CD4-positive, CD25-positive, alpha-beta regulatory T cell (primary cell): ENCODE measurements at regions not wholly inside any gene's neighbourhood (a gene's known extent, or its start where the extent isn't known, plus 50 kb on each side); places are given as distances from the start of the nearest gene placed in this dataset.
"Not testable (repeated sequence)": the region's sequence is repeated elsewhere in the genome, so short reads cannot be mapped to it uniquely, and the experiment has no call there.

Experiments used
- ATAC-seq, 2 donors: fragments of 150-1000 bp; cut with Tn5 transposase; one replicate each; pipeline ENCODE4 v1.10.0; 2021; ENCODE audit warnings: low read depth in 2 of 2, moderate number of reproducible peaks in 2 of 2, moderate library complexity in 1 of 2
- DNase-seq, 3 donors: peaks; one replicate each; pipeline versions ENCODE4 v3.0.0 to v3.0.0-alpha.2; 2012 to 2022; ENCODE audit warnings: mixed read lengths in 1 of 3
- H3K27ac ChIP-seq: one replicate; pipeline ENCODE4 v1.7.0; 2013; ENCODE audit warnings: mild to moderate bottlenecking, low read length; ENCODE audit not compliant: insufficient read depth, poor library complexity, severe bottlenecking
- H3K27me3 ChIP-seq: one replicate; pipeline ENCODE4 v1.7.0; 2013; ENCODE audit warnings: low read length; ENCODE audit not compliant: control insufficient read depth, insufficient read depth
- H3K36me3 ChIP-seq: one replicate; pipeline ENCODE4 v1.7.0; 2013; ENCODE audit warnings: mild to moderate bottlenecking, low read length, moderate library complexity; ENCODE audit not compliant: control insufficient read depth, insufficient read depth
- H3K4me1 ChIP-seq: 2 replicates; pipeline ENCODE4 v1.7.0; 2013; ENCODE audit warnings: mild to moderate bottlenecking, low read length; ENCODE audit not compliant: insufficient read depth, control insufficient read depth, poor library complexity, severe bottlenecking
- H3K4me3 ChIP-seq: one replicate; pipeline ENCODE4 v1.7.0; 2013; ENCODE audit warnings: low read depth, mild to moderate bottlenecking, low read length, moderate library complexity
- H3K9me3 ChIP-seq, 2 experiments: 1 replicate in 1 of 2; 2 replicates in 1 of 2; pipeline ENCODE4 v1.7.0; 2013; ENCODE audit warnings: low read length in 2 of 2, mild to moderate bottlenecking in 1 of 2, moderate library complexity in 1 of 2; ENCODE audit not compliant: control insufficient read depth in 2 of 2
- H3K27ac Mint-ChIP-seq, 3 donors: one replicate each; pipeline ENCODE4 v1.8.0; 2020 to 2022; ENCODE audit warnings: mild to moderate bottlenecking in 3 of 3, mixed read lengths in 3 of 3, moderate library complexity in 2 of 3
- H3K27me3 Mint-ChIP-seq: one replicate; pipeline ENCODE4 v1.8.0; 2022; ENCODE audit warnings: mild to moderate bottlenecking, mixed read lengths
- H3K36me3 Mint-ChIP-seq: one replicate; pipeline ENCODE4 v1.8.0; 2020; ENCODE audit warnings: mixed read lengths
- H3K4me1 Mint-ChIP-seq, 4 donors: one replicate each; pipeline ENCODE4 v1.8.0; 2020 to 2022; ENCODE audit warnings: mixed read lengths in 4 of 4, mild to moderate bottlenecking in 1 of 4
- H3K4me3 Mint-ChIP-seq, 4 donors: one replicate each; pipeline ENCODE4 v1.8.0; 2020 to 2022; ENCODE audit warnings: mild to moderate bottlenecking in 4 of 4, mixed read lengths in 4 of 4, moderate library complexity in 3 of 4
- H3K9me3 Mint-ChIP-seq, 7 donors: one replicate each; pipeline ENCODE4 v1.8.0; 2020 to 2022; ENCODE audit warnings: mixed read lengths in 7 of 7, mild to moderate bottlenecking in 3 of 7, moderate library complexity in 2 of 7

- not testable (repeated sequence) for H3K4me1 ChIP-seq, H3K9me3 Mint-ChIP-seq, H3K27ac Mint-ChIP-seq, H3K27ac ChIP-seq, H3K4me3 ChIP-seq, ATAC-seq, H3K27me3 Mint-ChIP-seq, H3K36me3 ChIP-seq, H3K4me1 Mint-ChIP-seq, H3K36me3 Mint-ChIP-seq, H3K27me3 ChIP-seq, H3K4me3 Mint-ChIP-seq, DNase-seq, H3K9me3 ChIP-seq
Observed at GRCh38 chrX:3531435-3531834, 182.0 kb downstream of the PRKX start.

GRCh38 chrX:3529466-3530010 lies 183.1 kb upstream of the MXRA5 start:
- H3K36me3 Mint-ChIP-seq, result no peaks in the 10 kb centered on the region
- H3K4me1 Mint-ChIP-seq, result no peaks in the 10 kb centered on the region
- H3K4me1 ChIP-seq, result no peaks in the 10 kb centered on the region
- no peak overlapping the region for H3K27ac Mint-ChIP-seq
- peaks cover 0 to 6% (median 0%) of the 10 kb centered on the region in 7 donors for H3K9me3 Mint-ChIP-seq
- H3K27me3 Mint-ChIP-seq, result peaks cover 5% of the 10 kb centered on the region
- no peak overlapping the region for H3K4me3 Mint-ChIP-seq
- no peaks in the 10 kb centered on the region for H3K36me3 ChIP-seq
- H3K4me3 ChIP-seq, result no peak overlapping the region
- H3K9me3 ChIP-seq, result no peaks in the 10 kb centered on the region
- H3K27me3 ChIP-seq, result no peaks in the 10 kb centered on the region
- no peak overlapping the region for H3K27ac ChIP-seq
- DNase-seq, result no peak
- no peak for ATAC-seq

GRCh38 chrX:3527811-3528210 lies 181.4 kb upstream of the MXRA5 start:
- H3K36me3 ChIP-seq, result no peaks in the 10 kb centered on the region
- no peak overlapping the region for H3K27ac ChIP-seq
- no peak overlapping the region for H3K4me3 Mint-ChIP-seq
- H3K27me3 ChIP-seq, result no peaks in the 10 kb centered on the region
- H3K27ac Mint-ChIP-seq, result no peak overlapping the region
- H3K4me3 ChIP-seq, result no peak overlapping the region
- no peaks in the 10 kb centered on the region for H3K9me3 ChIP-seq
- peaks cover 0 to 1% (median 0%) of the 10 kb centered on the region in 7 donors for H3K9me3 Mint-ChIP-seq
- no peaks in the 10 kb centered on the region for H3K27me3 Mint-ChIP-seq
- H3K36me3 Mint-ChIP-seq, result no peaks in the 10 kb centered on the region
- ATAC-seq, result no peak
- DNase-seq, result no peak
- H3K4me1 Mint-ChIP-seq, result no peaks in the 10 kb centered on the region
- no peaks in the 10 kb centered on the region for H3K4me1 ChIP-seq

- DNase-seq (no peak), ATAC-seq (no peak)
- H3K27ac Mint-ChIP-seq, result no peak overlapping the region
- H3K4me1 Mint-ChIP-seq, result no peaks in the 10 kb centered on the region
- Histone ChIP-seq H3K36me3 (no peaks in the 10 kb centered on the region), H3K9me3 (no peaks in the 10 kb centered on the region), H3K27ac (no peak overlapping the region), H3K4me1 (no peaks in the 10 kb centered on the region), H3K27me3 (no peaks in the 10 kb centered on the region), H3K4me3 (no peak overlapping the region)
- no peaks in the 10 kb centered on the region for H3K27me3 Mint-ChIP-seq
- H3K9me3 Mint-ChIP-seq, result peaks cover 0 to 1% (median 0%) of the 10 kb centered on the region in 7 donors
- no peaks in the 10 kb centered on the region for H3K36me3 Mint-ChIP-seq
- H3K4me3 Mint-ChIP-seq, result no peak overlapping the region
Observed at GRCh38 chrX:3527166-3527565, 180.7 kb upstream of the MXRA5 start.

GRCh38 chrX:3526731-3527130 lies 180.3 kb upstream of the MXRA5 start:
- H3K9me3 ChIP-seq, result no peaks in the 10 kb centered on the region
- ATAC-seq, result no peak
- no peak overlapping the region for H3K4me3 ChIP-seq
- H3K4me1 ChIP-seq, result no peaks in the 10 kb centered on the region
- H3K36me3 ChIP-seq, result no peaks in the 10 kb centered on the region
- no peak overlapping the region for H3K27ac Mint-ChIP-seq
- H3K27me3 ChIP-seq, result no peaks in the 10 kb centered on the region
- DNase-seq, result no peak
- no peak overlapping the region for H3K27ac ChIP-seq
- H3K9me3 Mint-ChIP-seq, result peaks cover 0 to 1% (median 0%) of the 10 kb centered on the region in 7 donors
- no peaks in the 10 kb centered on the region for H3K4me1 Mint-ChIP-seq
- no peaks in the 10 kb centered on the region for H3K36me3 Mint-ChIP-seq
- no peaks in the 10 kb centered on the region for H3K27me3 Mint-ChIP-seq
- no peak overlapping the region for H3K4me3 Mint-ChIP-seq

GRCh38 chrX:3526071-3526470 lies 179.6 kb upstream of the MXRA5 start:
- no peaks in the 10 kb centered on the region for H3K36me3 Mint-ChIP-seq
- DNase-seq (no peak), ATAC-seq (no peak)
- H3K27me3 Mint-ChIP-seq, result no peaks in the 10 kb centered on the region
- H3K4me3 ChIP-seq, result no peak overlapping the region
- H3K36me3 ChIP-seq, result no peaks in the 10 kb centered on the region
- no peaks in the 10 kb centered on the region for H3K4me1 ChIP-seq
- no peaks in the 10 kb centered on the region for H3K9me3 ChIP-seq
- H3K27me3 ChIP-seq, result no peaks in the 10 kb centered on the region
- H3K4me3 Mint-ChIP-seq, result no peak overlapping the region
- H3K4me1 Mint-ChIP-seq, result no peaks in the 10 kb centered on the region
- peaks cover 0 to 1% (median 0%) of the 10 kb centered on the region in 7 donors for H3K9me3 Mint-ChIP-seq
- no peak overlapping the region for H3K27ac Mint-ChIP-seq
- H3K27ac ChIP-seq, result no peak overlapping the region

GRCh38 chrX:3522101-3522650 lies 175.7 kb upstream of the MXRA5 start:
- H3K27me3 Mint-ChIP-seq, result no peaks in the 10 kb centered on the region
- ATAC-seq (no peak), DNase-seq (no peak)
- Histone ChIP-seq H3K27me3 (no peaks in the 10 kb centered on the region), H3K27ac (no peak overlapping the region), H3K9me3 (no peaks in the 10 kb centered on the region), H3K36me3 (no peaks in the 10 kb centered on the region), H3K4me3 (no peak overlapping the region), H3K4me1 (no peaks in the 10 kb centered on the region)
- H3K9me3 Mint-ChIP-seq, result peaks cover 0 to 1% (median 0%) of the 10 kb centered on the region in 7 donors
- H3K4me3 Mint-ChIP-seq, result no peak overlapping the region
- no peak overlapping the region for H3K27ac Mint-ChIP-seq
- no peaks in the 10 kb centered on the region for H3K4me1 Mint-ChIP-seq
- H3K36me3 Mint-ChIP-seq, result no peaks in the 10 kb centered on the region

GRCh38 chrX:3521396-3521795 lies 174.9 kb upstream of the MXRA5 start:
- H3K27me3 Mint-ChIP-seq, result no peaks in the 10 kb centered on the region
- Histone ChIP-seq H3K27ac (no peak overlapping the region), H3K4me3 (no peak overlapping the region), H3K4me1 (no peaks in the 10 kb centered on the region), H3K9me3 (no peaks in the 10 kb centered on the region), H3K36me3 (no peaks in the 10 kb centered on the region), H3K27me3 (no peaks in the 10 kb centered on the region)
- H3K27ac Mint-ChIP-seq, result no peak overlapping the region
- no peak for DNase-seq
- no peaks in the 10 kb centered on the region for H3K36me3 Mint-ChIP-seq
- H3K9me3 Mint-ChIP-seq, result no peaks in the 10 kb centered on the region
- no peaks in the 10 kb centered on the region for H3K4me1 Mint-ChIP-seq
- ATAC-seq, result no peak
- no peak overlapping the region for H3K4me3 Mint-ChIP-seq
